ENCODE measurements at regions not wholly inside any gene's neighbourhood (a gene's known extent, or its start where the extent isn't known, plus 50 kb on each side); places are given as distances from the start of the nearest gene placed in this dataset.

DNA sequence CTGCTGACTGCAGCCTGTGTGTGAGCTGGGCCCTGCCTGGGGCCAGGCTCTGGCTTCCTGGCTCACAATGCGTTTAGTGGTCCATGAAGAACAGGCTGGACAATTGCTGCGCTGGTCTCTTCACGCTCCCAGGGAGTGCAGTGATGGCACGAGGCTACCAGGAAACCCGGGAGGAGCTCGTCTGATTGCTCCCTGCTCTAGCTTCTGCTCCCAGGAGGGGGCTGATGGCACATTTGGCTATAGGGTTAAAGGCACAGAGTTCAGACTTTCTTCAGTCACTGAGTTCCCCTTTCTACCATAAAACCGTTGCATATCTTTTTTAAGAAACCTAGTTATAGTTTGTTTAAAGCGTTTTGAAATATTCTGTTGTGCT is 60.1 kb downstream of the KCNF1 start:
- H3K4me1 ChIP-seq (ENCODE audit: control insufficient read depth, insufficient read depth, low read length, poor library complexity, severe bottlenecking), result no peaks in the 10 kb centered on the region
- DNase-seq (no peak), ATAC-seq (ENCODE audit: low read depth in 2 of 2) (no peak)
- Mint-ChIP-seq H3K9me3 (peaks cover 0 to 2% (median 0%) of the 10 kb centered on the region in 7 donors), H3K4me3 (no peak overlapping the region), H3K27ac (no peak overlapping the region), H3K27me3 (peaks cover 22% of the 10 kb centered on the region), H3K4me1 (peaks cover 0 to 2% (median 0%) of the 10 kb centered on the region in 4 donors), H3K36me3 (no peaks in the 10 kb centered on the region)
- H3K9me3 ChIP-seq (ENCODE audit: control insufficient read depth in 2 of 2, low read length in 2 of 2), result no peaks in the 10 kb centered on the region
- no peak overlapping the region for H3K27ac ChIP-seq (ENCODE audit: insufficient read depth, low read length, poor library complexity, severe bottlenecking)
- no peaks in the 10 kb centered on the region for H3K27me3 ChIP-seq (ENCODE audit: control insufficient read depth, insufficient read depth, low read length)
- no peak overlapping the region for H3K4me3 ChIP-seq (ENCODE audit: low read depth, low read length)
- no peaks in the 10 kb centered on the region for H3K36me3 ChIP-seq (ENCODE audit: control insufficient read depth, insufficient read depth, low read length)

DNA sequence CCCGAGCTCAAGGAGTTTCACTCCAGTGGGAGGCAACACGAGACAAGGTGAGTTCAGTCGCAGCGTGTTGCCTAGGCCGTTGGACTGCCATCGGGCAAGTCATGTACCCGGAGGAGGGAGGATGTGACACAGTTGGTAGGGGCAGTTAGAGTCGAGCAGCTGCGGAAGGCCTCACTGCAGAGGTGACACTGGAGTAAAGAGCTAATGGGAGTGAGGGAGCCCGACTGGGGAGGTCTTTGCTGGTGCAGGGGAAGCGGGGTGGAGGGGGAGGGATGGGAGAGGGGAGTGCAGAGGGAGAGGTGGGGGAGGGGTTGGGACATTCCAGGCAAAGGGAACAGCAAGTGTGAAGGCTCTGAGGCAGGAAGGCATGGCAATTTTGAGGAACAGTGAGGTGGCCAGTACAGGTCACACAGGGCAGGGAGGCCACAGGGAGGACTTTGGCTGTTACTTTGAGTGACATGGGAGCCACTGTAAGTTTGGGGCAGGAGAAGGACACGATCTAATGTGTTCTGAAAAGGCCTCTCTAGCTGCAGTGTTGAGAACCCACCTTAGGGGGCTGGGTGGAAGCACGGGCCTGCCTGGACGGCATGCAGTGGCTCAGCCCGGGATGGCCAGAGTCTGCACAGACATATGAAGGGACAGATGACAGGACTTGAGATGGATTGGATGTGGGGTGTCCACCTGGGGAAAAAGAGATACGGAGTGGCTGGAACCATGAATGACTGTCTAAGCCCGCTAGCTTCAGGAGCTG is 61.1 kb downstream of the KCNF1 start:
- no peak overlapping the region for H3K27ac Mint-ChIP-seq
- H3K9me3 Mint-ChIP-seq, result peaks cover 0 to 2% (median 0%) of the 10 kb centered on the region in 7 donors
- Histone ChIP-seq H3K4me3 (ENCODE audit: low read depth, low read length) (no peak overlapping the region), H3K27ac (ENCODE audit: insufficient read depth, low read length, poor library complexity, severe bottlenecking) (no peak overlapping the region), H3K4me1 (ENCODE audit: control insufficient read depth, insufficient read depth, low read length, poor library complexity, severe bottlenecking) (no peaks in the 10 kb centered on the region), H3K27me3 (ENCODE audit: control insufficient read depth, insufficient read depth, low read length) (no peaks in the 10 kb centered on the region), H3K9me3 (ENCODE audit: control insufficient read depth in 2 of 2, low read length in 2 of 2) (no peaks in the 10 kb centered on the region), H3K36me3 (ENCODE audit: control insufficient read depth, insufficient read depth, low read length) (no peaks in the 10 kb centered on the region)
- no peaks in the 10 kb centered on the region for H3K36me3 Mint-ChIP-seq
- H3K27me3 Mint-ChIP-seq, result peaks cover 16% of the 10 kb centered on the region
- DNase-seq (no peak), ATAC-seq (ENCODE audit: low read depth in 2 of 2) (no peak)
- no peak overlapping the region for H3K4me3 Mint-ChIP-seq
- peaks cover 0 to 5% (median 0%) of the 10 kb centered on the region in 4 donors for H3K4me1 Mint-ChIP-seq

DNA sequence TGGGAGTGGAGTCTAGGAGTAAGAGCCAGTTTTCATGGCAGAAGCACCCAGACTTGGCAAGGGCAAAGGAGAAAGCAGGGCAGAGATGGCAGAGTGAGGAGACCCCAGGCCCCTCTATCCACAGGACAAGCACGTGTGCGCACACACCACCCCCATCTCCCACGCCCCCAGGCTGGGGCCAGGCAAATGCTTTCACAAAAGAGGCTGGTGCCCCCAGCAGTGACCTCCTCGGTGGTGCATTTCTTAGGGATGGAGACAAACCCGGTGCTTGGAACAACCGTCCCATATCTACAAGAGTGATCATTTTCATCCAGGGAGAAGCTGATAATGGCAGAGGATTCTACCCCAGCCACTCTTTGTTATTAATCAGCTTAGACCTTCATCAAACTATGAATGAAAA is 62.0 kb downstream of the KCNF1 start:
- Histone ChIP-seq H3K9me3 (ENCODE audit: control insufficient read depth in 2 of 2, low read length in 2 of 2) (no peaks in the 10 kb centered on the region), H3K4me3 (ENCODE audit: low read depth, low read length) (no peak overlapping the region), H3K27me3 (ENCODE audit: control insufficient read depth, insufficient read depth, low read length) (no peaks in the 10 kb centered on the region), H3K4me1 (ENCODE audit: control insufficient read depth, insufficient read depth, low read length, poor library complexity, severe bottlenecking) (no peaks in the 10 kb centered on the region), H3K27ac (ENCODE audit: insufficient read depth, low read length, poor library complexity, severe bottlenecking) (no peak overlapping the region), H3K36me3 (ENCODE audit: control insufficient read depth, insufficient read depth, low read length) (no peaks in the 10 kb centered on the region)
- peaks cover 16% of the 10 kb centered on the region for H3K27me3 Mint-ChIP-seq
- H3K36me3 Mint-ChIP-seq, result no peaks in the 10 kb centered on the region
- no peak overlapping the region for H3K27ac Mint-ChIP-seq
- H3K4me1 Mint-ChIP-seq, result peaks cover 0 to 5% (median 0%) of the 10 kb centered on the region in 4 donors
- H3K9me3 Mint-ChIP-seq, result peaks cover 0 to 2% (median 0%) of the 10 kb centered on the region in 7 donors
- no peak overlapping the region for H3K4me3 Mint-ChIP-seq
- ATAC-seq (ENCODE audit: low read depth in 2 of 2) (no peak), DNase-seq (no peak)

DNA sequence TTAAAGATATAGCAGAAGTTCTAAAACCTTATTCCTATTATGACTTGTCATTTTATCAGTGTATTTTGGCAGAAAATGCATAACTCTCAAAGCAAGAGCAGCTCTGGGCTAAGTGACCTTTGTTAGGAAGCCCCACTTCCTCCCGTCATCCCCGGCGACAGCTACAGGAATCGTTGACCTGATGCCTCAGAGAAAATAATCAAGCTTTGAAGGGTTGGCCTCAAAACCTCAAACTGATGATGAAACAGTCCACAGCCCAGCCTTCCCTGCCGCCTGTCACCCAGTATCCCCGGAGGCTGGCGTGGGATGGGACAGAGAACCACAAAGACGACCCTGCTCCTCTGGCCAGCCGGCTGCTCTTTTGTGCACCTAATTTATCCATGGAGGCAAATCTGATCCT is 65.3 kb downstream of the KCNF1 start:
- ATAC-seq (ENCODE audit: low read depth in 2 of 2), result no peak
- Mint-ChIP-seq H3K4me3 (no peak overlapping the region), H3K36me3 (no peaks in the 10 kb centered on the region), H3K27me3 (peaks cover 27% of the 10 kb centered on the region), H3K9me3 (peaks cover 0 to 2% (median 0%) of the 10 kb centered on the region in 7 donors), H3K27ac (no peak overlapping the region), H3K4me1 (peaks cover 0 to 5% (median 0%) of the 10 kb centered on the region in 4 donors)
- no peaks in the 10 kb centered on the region for H3K9me3 ChIP-seq (ENCODE audit: control insufficient read depth in 2 of 2, low read length in 2 of 2)
- H3K27me3 ChIP-seq (ENCODE audit: control insufficient read depth, insufficient read depth, low read length), result no peaks in the 10 kb centered on the region
- H3K4me3 ChIP-seq (ENCODE audit: low read depth, low read length), result no peak overlapping the region
- H3K27ac ChIP-seq (ENCODE audit: insufficient read depth, low read length, poor library complexity, severe bottlenecking), result no peak overlapping the region
- no peaks in the 10 kb centered on the region for H3K4me1 ChIP-seq (ENCODE audit: control insufficient read depth, insufficient read depth, low read length, poor library complexity, severe bottlenecking)
- DNase-seq, result no peak
- no peaks in the 10 kb centered on the region for H3K36me3 ChIP-seq (ENCODE audit: control insufficient read depth, insufficient read depth, low read length)

DNA sequence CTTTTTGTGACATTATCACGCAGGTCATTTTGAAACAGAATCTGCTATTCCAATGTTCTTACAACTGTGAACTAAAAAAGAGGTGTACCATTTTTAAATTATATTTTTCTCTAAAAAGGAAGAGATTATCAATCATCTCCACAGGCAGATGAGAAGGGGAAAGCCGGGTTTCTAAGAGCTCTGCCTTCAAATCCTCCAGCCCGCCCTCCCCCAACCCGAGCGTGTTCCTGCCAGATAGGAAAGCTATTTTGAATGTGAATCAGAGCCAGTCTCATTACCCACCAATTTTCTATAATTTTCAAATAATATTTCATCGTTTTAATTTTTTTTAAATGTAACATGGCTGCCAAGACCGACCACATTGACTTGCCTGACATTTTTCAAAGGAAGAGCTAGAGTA is 65.9 kb downstream of the KCNF1 start:
- H3K27ac ChIP-seq (ENCODE audit: insufficient read depth, low read length, poor library complexity, severe bottlenecking), result no peak overlapping the region
- H3K36me3 ChIP-seq (ENCODE audit: control insufficient read depth, insufficient read depth, low read length), result no peaks in the 10 kb centered on the region
- H3K27ac Mint-ChIP-seq, result no peak overlapping the region
- no peak for ATAC-seq (ENCODE audit: low read depth in 2 of 2)
- no peak overlapping the region for H3K4me3 ChIP-seq (ENCODE audit: low read depth, low read length)
- H3K4me1 ChIP-seq (ENCODE audit: control insufficient read depth, insufficient read depth, low read length, poor library complexity, severe bottlenecking), result no peaks in the 10 kb centered on the region
- no peaks in the 10 kb centered on the region for H3K9me3 ChIP-seq (ENCODE audit: control insufficient read depth in 2 of 2, low read length in 2 of 2)
- H3K9me3 Mint-ChIP-seq, result peaks cover 0 to 2% (median 0%) of the 10 kb centered on the region in 7 donors
- peaks cover 21% of the 10 kb centered on the region for H3K27me3 Mint-ChIP-seq
- no peak for DNase-seq
- no peaks in the 10 kb centered on the region for H3K36me3 Mint-ChIP-seq
- H3K4me1 Mint-ChIP-seq, result peaks cover 0 to 5% (median 0%) of the 10 kb centered on the region in 4 donors
- H3K27me3 ChIP-seq (ENCODE audit: control insufficient read depth, insufficient read depth, low read length), result no peaks in the 10 kb centered on the region
- no peak overlapping the region for H3K4me3 Mint-ChIP-seq

DNA sequence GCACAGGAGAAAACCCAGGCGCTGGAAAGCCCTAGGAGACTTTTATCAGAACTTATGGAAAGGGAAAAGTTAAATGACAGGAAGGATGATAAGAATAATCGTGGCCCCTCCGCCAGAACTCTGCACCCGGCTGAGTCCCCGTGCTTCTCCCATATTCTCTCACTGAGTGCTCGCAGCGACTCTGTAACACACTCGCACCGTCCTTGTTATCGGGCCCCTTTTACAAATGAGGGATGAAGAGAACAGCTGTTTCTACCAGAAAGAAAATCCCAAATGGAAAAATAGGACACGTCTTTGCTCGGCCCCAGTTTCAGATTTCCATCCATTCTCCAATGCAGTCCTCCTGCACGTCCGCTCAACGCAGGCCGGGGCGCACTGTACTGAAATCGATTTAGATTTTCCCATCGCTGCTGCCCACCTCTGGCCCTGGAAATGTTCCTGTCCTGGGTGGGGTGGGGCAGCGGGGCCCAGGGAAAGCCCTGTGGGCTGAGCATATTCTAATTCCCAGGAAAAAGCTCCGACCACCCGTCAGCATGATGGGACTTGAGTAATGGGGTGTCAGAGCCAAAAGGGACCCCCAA is 66.4 kb downstream of the KCNF1 start:
- Mint-ChIP-seq H3K27me3 (peaks cover 21% of the 10 kb centered on the region), H3K4me3 (no peak overlapping the region), H3K9me3 (peaks cover 0 to 2% (median 0%) of the 10 kb centered on the region in 7 donors), H3K4me1 (peaks cover 0 to 5% (median 0%) of the 10 kb centered on the region in 4 donors), H3K27ac (no peak overlapping the region), H3K36me3 (no peaks in the 10 kb centered on the region)
- Histone ChIP-seq H3K27ac (ENCODE audit: insufficient read depth, low read length, poor library complexity, severe bottlenecking) (no peak overlapping the region), H3K9me3 (ENCODE audit: control insufficient read depth in 2 of 2, low read length in 2 of 2) (no peaks in the 10 kb centered on the region), H3K27me3 (ENCODE audit: control insufficient read depth, insufficient read depth, low read length) (no peaks in the 10 kb centered on the region), H3K4me3 (ENCODE audit: low read depth, low read length) (no peak overlapping the region), H3K4me1 (ENCODE audit: control insufficient read depth, insufficient read depth, low read length, poor library complexity, severe bottlenecking) (no peaks in the 10 kb centered on the region), H3K36me3 (ENCODE audit: control insufficient read depth, insufficient read depth, low read length) (no peaks in the 10 kb centered on the region)
- DNase-seq, result no peak
- no peak for ATAC-seq (ENCODE audit: low read depth in 2 of 2)

DNA sequence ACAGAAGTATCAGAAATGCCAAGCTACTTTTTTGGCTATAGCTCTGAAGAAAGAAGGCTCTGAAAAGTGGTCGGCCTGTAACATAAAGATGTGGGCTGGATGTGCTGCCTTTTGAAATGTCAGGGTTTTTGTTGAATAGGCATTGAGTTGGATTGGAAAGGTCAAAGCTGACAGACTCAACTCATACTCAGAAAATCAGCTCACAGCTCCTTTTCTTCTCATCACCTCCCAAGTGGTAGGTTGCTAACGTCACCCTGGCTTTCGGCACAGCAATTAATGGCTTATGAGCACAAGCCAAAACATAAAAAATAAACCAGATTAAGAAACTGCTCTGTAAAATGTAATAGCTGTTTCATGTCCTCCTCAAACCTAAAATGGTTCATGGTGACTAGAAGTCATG is 68.3 kb downstream of the KCNF1 start:
- no peaks in the 10 kb centered on the region for H3K27me3 ChIP-seq (ENCODE audit: control insufficient read depth, insufficient read depth, low read length)
- H3K9me3 ChIP-seq (ENCODE audit: control insufficient read depth in 2 of 2, low read length in 2 of 2), result no peaks in the 10 kb centered on the region
- ATAC-seq (ENCODE audit: low read depth in 2 of 2) (no peak), DNase-seq (no peak)
- no peaks in the 10 kb centered on the region for H3K36me3 ChIP-seq (ENCODE audit: control insufficient read depth, insufficient read depth, low read length)
- H3K9me3 Mint-ChIP-seq, result no peaks in the 10 kb centered on the region
- no peak overlapping the region for H3K27ac ChIP-seq (ENCODE audit: insufficient read depth, low read length, poor library complexity, severe bottlenecking)
- no peak overlapping the region for H3K4me3 ChIP-seq (ENCODE audit: low read depth, low read length)
- H3K4me1 ChIP-seq (ENCODE audit: control insufficient read depth, insufficient read depth, low read length, poor library complexity, severe bottlenecking), result no peaks in the 10 kb centered on the region
- no peaks in the 10 kb centered on the region for H3K36me3 Mint-ChIP-seq
- peak overlapping the region in 1 of 3 donors; percentile 1 for H3K27ac Mint-ChIP-seq
- peaks cover 0 to 5% (median 0%) of the 10 kb centered on the region in 4 donors for H3K4me1 Mint-ChIP-seq
- H3K27me3 Mint-ChIP-seq, result peaks cover 29% of the 10 kb centered on the region
- H3K4me3 Mint-ChIP-seq, result no peak overlapping the region
